ENCODE measurements at regions not wholly inside any gene's neighbourhood (a gene's known extent, or its start where the extent isn't known, plus 50 kb on each side); places are given as distances from the start of the nearest gene placed in this dataset.

DNA sequence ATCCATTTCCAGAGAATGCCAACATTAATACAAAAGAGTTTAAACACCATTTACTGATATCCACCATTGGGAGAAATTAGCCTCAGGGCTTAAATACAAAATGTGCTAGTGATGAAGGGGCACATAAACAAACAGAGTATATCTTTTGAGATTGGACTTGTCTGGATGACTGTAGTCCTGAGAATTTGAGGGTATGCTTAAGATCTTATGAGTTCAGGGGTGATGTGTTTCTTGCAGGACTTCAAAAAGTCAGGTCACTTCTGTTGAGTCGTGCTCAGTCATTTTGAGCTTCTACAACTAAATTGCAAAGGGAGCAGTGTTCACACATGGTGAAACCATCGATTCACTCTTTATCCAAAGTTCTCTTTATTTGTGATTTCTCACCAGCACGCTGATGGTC lies 425.7 kb downstream of the ATP23 start:
- Histone ChIP-seq H4K8ac (ENCODE audit: low read depth in 2 of 2, low read length in 2 of 2) (peak overlapping the region in 1 of 2 experiments; percentile 62; a peak in 3 of 4 replicates), H3K9me1 (ENCODE audit: insufficient read depth, low read length) (peaks cover 18% of the 10 kb centered on the region), H2AFZ (replicated peaks; ENCODE audit: low read length, poor library complexity) (no peak overlapping the region), H3K14ac (replicated peaks; ENCODE audit: low read depth, low read length) (no peak overlapping the region; the same call in 1 of the 2 replicates), H3K4me1 (ENCODE audit: control insufficient read depth, insufficient read depth, low read length) (peaks cover 25% of the 10 kb centered on the region), H3K23ac (ENCODE audit: low read depth, low read length) (no peak overlapping the region), H2BK120ac (ENCODE audit: low read depth, low read length) (peak overlapping the region; percentile 50), H3K4ac (ENCODE audit: low read depth, low read length) (peak overlapping the region; percentile 22; the same call in 1 of the 2 replicates), H3K4me3 (ENCODE audit: insufficient read depth, low read depth, low read length) (no peak overlapping the region), H2BK15ac (ENCODE audit: low read depth, low read length) (0 out of 3 replicates have a peak overlapping the region, but pooled peaks have one; percentile 4), H4K20me1 (ENCODE audit: insufficient read depth, low read length) (no peaks in the 10 kb centered on the region), H2AK5ac (ENCODE audit: low read depth, low read length) (no peak overlapping the region), H3K9me3 (ENCODE audit: control insufficient read depth, insufficient read depth, low read length) (no peaks in the 10 kb centered on the region), H2BK5ac (ENCODE audit: low read depth, low read length, poor library complexity, severe bottlenecking) (peak overlapping the region; percentile 14), H3K27me3 (ENCODE audit: control insufficient read depth, insufficient read depth, low read length) (no peaks in the 10 kb centered on the region), H2BK20ac (ENCODE audit: low read depth, low read length) (peak overlapping the region; percentile 31), H3K9ac (ENCODE audit: low read depth, low read length) (no peak overlapping the region), H3K56ac (ENCODE audit: extremely low read depth, insufficient read depth, low read length) (no peak overlapping the region), H4K91ac (ENCODE audit: insufficient read depth, low read depth, low read length) (no peak overlapping the region), H3K79me1 (ENCODE audit: low read depth in 1 of 2, low read length in 2 of 2) (no peaks in the 10 kb centered on the region), H3K18ac (ENCODE audit: low read depth, low read length) (peak overlapping the region; percentile 70; the same call in 1 of the 2 replicates), H2AK9ac (replicated peaks; ENCODE audit: low read depth, low read length, poor library complexity) (no peak overlapping the region), H3K36me3 (ENCODE audit: control insufficient read depth, insufficient read depth, low read length) (no peaks in the 10 kb centered on the region), H3K27ac (ENCODE audit: insufficient read depth, low read length) (no peak overlapping the region), H3K4me2 (ENCODE audit: low read depth, low read length) (no peak overlapping the region), H4K5ac (ENCODE audit: low read depth, low read length) (peak overlapping the region; percentile 55; the same call in 1 of the 2 replicates)
- dilution Hi-C loops (cut with HindIII; ENCODE audit: low sequenced_read_pairs, unreplicated experiment) (no loop called here), in situ Hi-C loops (cut with MboI; ENCODE audit: low sequenced_read_pairs) (loop anchor here (10.0 kb wide), 2 partner anchors 168 to 508 kb away; no protein-coding TSS in a partner anchor), intact Hi-C loops (cut with micrococcal nuclease) (no loop called here)
- BruUV-seq (replicated peaks) = no TSS peak
- TF ChIP-seq RCOR1 (IDR thresholded peaks at IDR 0.05; ENCODE audit: insufficient replicate concordance, low read length) (no peak), FOS (IDR thresholded peaks at IDR 0.05; ENCODE audit: low read depth, low read length) (no peak), RAD21 (IDR thresholded peaks at IDR 0.05; ENCODE audit: low read length) (no peak), MAZ (IDR thresholded peaks at IDR 0.05; ENCODE audit: borderline replicate concordance, low read depth, low read length) (no peak), SMC3 (IDR thresholded peaks at IDR 0.05; ENCODE audit: low read depth, low read length) (no peak), MXI1 (IDR thresholded peaks at IDR 0.05; ENCODE audit: borderline replicate concordance, low read depth, low read length) (no peak), CEBPB (IDR thresholded peaks at IDR 0.05; ENCODE audit: low read depth, low read length) (no peak), MAFK (IDR thresholded peaks at IDR 0.05; ENCODE audit: low read depth, low read length) (no peak), RFX5 (IDR thresholded peaks at IDR 0.05; ENCODE audit: low read depth, low read length) (no peak), NFE2L2 (IDR thresholded peaks at IDR 0.05; ENCODE audit: low read depth, low read length) (no peak)
- TF ChIP-seq, protein P1, sequence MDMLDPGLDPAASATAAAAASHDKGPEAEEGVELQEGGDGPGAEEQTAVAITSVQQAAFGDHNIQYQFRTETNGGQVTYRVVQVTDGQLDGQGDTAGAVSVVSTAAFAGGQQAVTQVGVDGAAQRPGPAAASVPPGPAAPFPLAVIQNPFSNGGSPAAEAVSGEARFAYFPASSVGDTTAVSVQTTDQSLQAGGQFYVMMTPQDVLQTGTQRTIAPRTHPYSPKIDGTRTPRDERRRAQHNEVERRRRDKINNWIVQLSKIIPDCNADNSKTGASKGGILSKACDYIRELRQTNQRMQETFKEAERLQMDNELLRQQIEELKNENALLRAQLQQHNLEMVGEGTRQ (IDR thresholded peaks at IDR 0.05; ENCODE audit: low read depth, low read length) = no peak
- TF ChIP-seq, protein P2, sequence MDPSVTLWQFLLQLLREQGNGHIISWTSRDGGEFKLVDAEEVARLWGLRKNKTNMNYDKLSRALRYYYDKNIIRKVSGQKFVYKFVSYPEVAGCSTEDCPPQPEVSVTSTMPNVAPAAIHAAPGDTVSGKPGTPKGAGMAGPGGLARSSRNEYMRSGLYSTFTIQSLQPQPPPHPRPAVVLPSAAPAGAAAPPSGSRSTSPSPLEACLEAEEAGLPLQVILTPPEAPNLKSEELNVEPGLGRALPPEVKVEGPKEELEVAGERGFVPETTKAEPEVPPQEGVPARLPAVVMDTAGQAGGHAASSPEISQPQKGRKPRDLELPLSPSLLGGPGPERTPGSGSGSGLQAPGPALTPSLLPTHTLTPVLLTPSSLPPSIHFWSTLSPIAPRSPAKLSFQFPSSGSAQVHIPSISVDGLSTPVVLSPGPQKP (IDR thresholded peaks at IDR 0.05; ENCODE audit: borderline replicate concordance, low read depth, low read length) = no peak
- TF ChIP-seq, protein P3, sequence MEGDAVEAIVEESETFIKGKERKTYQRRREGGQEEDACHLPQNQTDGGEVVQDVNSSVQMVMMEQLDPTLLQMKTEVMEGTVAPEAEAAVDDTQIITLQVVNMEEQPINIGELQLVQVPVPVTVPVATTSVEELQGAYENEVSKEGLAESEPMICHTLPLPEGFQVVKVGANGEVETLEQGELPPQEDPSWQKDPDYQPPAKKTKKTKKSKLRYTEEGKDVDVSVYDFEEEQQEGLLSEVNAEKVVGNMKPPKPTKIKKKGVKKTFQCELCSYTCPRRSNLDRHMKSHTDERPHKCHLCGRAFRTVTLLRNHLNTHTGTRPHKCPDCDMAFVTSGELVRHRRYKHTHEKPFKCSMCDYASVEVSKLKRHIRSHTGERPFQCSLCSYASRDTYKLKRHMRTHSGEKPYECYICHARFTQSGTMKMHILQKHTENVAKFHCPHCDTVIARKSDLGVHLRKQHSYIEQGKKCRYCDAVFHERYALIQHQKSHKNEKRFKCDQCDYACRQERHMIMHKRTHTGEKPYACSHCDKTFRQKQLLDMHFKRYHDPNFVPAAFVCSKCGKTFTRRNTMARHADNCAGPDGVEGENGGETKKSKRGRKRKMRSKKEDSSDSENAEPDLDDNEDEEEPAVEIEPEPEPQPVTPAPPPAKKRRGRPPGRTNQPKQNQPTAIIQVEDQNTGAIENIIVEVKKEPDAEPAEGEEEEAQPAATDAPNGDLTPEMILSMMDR (conservative IDR thresholded peaks at IDR 0.05; ENCODE audit: low read depth, low read length) = no peak
- ChIA-PET POLR2A (ENCODE audit: unreplicated experiment) (no interaction called here), CTCF (interaction anchor here (0.7 kb wide), 1 partner anchor 13 kb away, joined by 3 read pairs; no protein-coding TSS in a partner anchor)
- DNase-seq = peak; percentile 55
- 80% methylated on average over 2 of the region's 3 CpGs; no CpG with 5 or more reads in 1 of the 2 experiments for WGBS, 2 experiments (ENCODE audit: extremely low coverage in 2 of 2, insufficient read length in 1 of 2)
- ATAC-seq (ENCODE audit: low read depth) = no peak
